Ascending aorta (tissue), 2 donors: ENCODE measurements at regions not wholly inside any gene's neighbourhood (a gene's known extent, or its start where the extent isn't known, plus 50 kb on each side); places are given as distances from the start of the nearest gene placed in this dataset.

ENCODE experiments used
- DNase-seq, 2 donors: peaks; one replicate each; pipeline ENCODE4 v3.0.0-alpha.2; 2019; ENCODE audit warnings: low spot score in 2 of 2
- H3K27ac ChIP-seq, 2 donors: fragments of 200-600 bp; sonication (generic); one replicate each; pipeline ENCODE4 v1.5.1; 2016 to 2017; ENCODE audit warnings: mild to moderate bottlenecking in 1 of 2
- H3K27me3 ChIP-seq: fragments of 200-600 bp; sonication (generic); one replicate; pipeline ENCODE4 v1.5.1; 2017
- H3K36me3 ChIP-seq, 2 donors: fragments of 200-600 bp; sonication (generic); one replicate each; pipeline ENCODE4 v1.5.1; 2016
- H3K4me1 ChIP-seq, 2 donors: fragments of 200-600 bp; sonication (generic); one replicate each; pipeline ENCODE4 v1.5.1; 2016 to 2017; ENCODE audit warnings: mild to moderate bottlenecking in 1 of 2
- H3K4me3 ChIP-seq, 2 donors: fragments of 200-600 bp; sonication (generic); one replicate each; pipeline ENCODE4 v1.5.1; 2016 to 2017; ENCODE audit warnings: mild to moderate bottlenecking in 1 of 2
- H3K9me3 ChIP-seq, 2 donors: fragments of 200-600 bp; sonication (generic); one replicate each; pipeline ENCODE4 v1.5.1; 2016
- intact Hi-C: fragments of 100-400 bp; cut with DNase I; formaldehyde crosslinking; loops from one replicate; pipeline ENCODE4 v1.15.1; 2023
- TF ChIP-seq, protein P1 (sequence below), 3 experiments: fragments of 200-600 bp in 2 of 3; fragments of 450-650 bp in 1 of 3; sonication (generic) in 2 of 3; IDR thresholded peaks; one replicate each; pipeline ENCODE4 v1.5.1; 2016 to 2019; ENCODE audit warnings: antibody characterized with exemption in 3 of 3, mild to moderate bottlenecking in 1 of 3, moderate library complexity in 1 of 3

DNA sequence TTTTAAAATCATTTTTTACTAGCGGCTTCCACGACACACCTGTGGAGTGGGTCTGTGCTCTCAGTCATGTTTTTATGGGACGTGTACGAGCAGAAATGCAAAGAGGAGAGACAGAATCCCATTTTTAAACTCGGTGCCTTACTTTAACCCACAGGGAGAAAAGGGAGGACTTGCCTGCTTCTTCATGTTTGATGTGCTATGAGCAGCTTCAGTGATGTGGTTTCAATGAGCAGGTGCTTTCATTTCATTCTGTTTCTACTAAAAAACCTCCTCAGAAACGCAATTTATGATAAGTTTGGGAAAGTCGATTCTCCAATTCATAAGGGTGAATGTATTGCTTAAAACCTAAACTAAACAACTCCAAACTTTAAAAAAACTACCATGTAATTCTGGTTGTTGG is 537.2 kb downstream of the GATA3 start:
- H3K36me3 ChIP-seq, result no peaks in the 10 kb centered on the region
- no peaks in the 10 kb centered on the region for H3K4me1 ChIP-seq
- no peaks in the 10 kb centered on the region for H3K27me3 ChIP-seq
- no peak for DNase-seq
- intact Hi-C loops, result no loop called here
- H3K27ac ChIP-seq, result no peak overlapping the region
- no peaks in the 10 kb centered on the region for H3K9me3 ChIP-seq
- no peak overlapping the region for H3K4me3 ChIP-seq
- TF ChIP-seq, protein P1, sequence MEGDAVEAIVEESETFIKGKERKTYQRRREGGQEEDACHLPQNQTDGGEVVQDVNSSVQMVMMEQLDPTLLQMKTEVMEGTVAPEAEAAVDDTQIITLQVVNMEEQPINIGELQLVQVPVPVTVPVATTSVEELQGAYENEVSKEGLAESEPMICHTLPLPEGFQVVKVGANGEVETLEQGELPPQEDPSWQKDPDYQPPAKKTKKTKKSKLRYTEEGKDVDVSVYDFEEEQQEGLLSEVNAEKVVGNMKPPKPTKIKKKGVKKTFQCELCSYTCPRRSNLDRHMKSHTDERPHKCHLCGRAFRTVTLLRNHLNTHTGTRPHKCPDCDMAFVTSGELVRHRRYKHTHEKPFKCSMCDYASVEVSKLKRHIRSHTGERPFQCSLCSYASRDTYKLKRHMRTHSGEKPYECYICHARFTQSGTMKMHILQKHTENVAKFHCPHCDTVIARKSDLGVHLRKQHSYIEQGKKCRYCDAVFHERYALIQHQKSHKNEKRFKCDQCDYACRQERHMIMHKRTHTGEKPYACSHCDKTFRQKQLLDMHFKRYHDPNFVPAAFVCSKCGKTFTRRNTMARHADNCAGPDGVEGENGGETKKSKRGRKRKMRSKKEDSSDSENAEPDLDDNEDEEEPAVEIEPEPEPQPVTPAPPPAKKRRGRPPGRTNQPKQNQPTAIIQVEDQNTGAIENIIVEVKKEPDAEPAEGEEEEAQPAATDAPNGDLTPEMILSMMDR (IDR thresholded peaks at IDR 0.05), result no peak

DNA sequence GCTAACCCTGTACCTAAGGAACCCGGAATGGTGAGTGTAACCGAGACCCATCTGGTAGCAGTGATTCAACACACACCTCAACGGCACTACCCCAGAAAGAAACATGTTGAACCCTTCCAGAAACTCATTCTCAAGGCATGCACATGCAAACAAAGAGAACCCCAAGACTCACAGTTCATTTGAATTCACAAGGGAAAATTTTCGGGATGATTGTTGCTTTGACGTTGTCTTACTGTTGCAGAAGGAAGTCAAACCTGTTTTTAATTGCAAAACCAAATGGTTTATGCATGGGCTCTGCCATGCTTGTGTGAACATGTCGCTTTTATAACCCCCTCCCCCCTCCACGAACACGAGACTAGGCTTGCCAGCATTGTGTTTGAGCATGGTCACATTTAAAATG is 539.7 kb downstream of the GATA3 start:
- Histone ChIP-seq H3K27ac (no peak overlapping the region), H3K36me3 (no peaks in the 10 kb centered on the region), H3K9me3 (no peaks in the 10 kb centered on the region), H3K4me3 (no peak overlapping the region), H3K4me1 (no peaks in the 10 kb centered on the region), H3K27me3 (no peaks in the 10 kb centered on the region)
- intact Hi-C loops, result no loop called here
- TF ChIP-seq, protein P1 (IDR thresholded peaks at IDR 0.05), result no peak
- DNase-seq, result no peak

DNA sequence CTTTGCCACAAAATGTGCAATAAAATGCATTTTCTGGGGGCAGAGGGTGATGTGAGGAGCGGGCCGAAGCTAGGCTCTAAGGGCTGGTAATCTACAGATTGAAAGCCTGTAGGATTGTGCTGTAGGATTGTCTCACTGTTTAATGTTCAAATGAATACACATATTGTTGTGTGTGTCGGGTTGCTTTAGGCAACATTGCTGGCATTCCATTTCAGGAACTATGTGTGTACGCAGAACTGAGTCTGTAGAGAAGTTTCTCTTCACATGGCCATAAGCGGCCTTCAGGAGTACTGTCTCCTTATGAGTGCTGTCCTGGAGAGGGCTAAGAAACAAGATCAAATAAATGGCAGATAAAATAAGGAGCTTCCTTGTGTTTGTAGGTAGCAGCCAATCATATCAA is 540.2 kb downstream of the GATA3 start:
- Histone ChIP-seq H3K27ac (no peak overlapping the region), H3K4me1 (no peaks in the 10 kb centered on the region), H3K9me3 (no peaks in the 10 kb centered on the region), H3K36me3 (no peaks in the 10 kb centered on the region), H3K27me3 (no peaks in the 10 kb centered on the region), H3K4me3 (no peak overlapping the region)
- DNase-seq, result no peak
- intact Hi-C loops, result no loop called here
- TF ChIP-seq, protein P1 (IDR thresholded peaks at IDR 0.05), result no peak

DNA sequence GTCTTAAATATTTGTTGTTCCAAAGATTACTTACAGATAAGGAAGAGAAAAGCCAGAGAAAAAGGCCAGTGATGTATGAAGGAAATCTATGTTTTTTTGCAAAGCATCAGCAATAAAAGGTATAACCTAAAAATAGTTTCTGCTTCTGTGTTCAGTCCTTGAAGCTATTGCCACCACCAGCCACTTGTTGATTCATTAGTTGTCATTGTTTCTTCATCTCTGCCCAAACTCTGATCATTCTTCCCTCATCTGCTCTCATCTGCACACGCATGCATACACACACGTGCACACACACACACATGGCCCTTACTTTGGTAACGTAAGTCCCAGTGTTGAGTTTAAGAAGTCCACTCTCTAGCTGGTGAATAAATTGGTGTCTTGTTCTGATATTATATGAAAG is 540.7 kb downstream of the GATA3 start:
- DNase-seq, result no peak
- intact Hi-C loops, result no loop called here
- TF ChIP-seq, protein P1 (IDR thresholded peaks at IDR 0.05), result no peak
- Histone ChIP-seq H3K27me3 (no peaks in the 10 kb centered on the region), H3K9me3 (no peaks in the 10 kb centered on the region), H3K27ac (no peak overlapping the region), H3K4me3 (no peak overlapping the region), H3K4me1 (no peaks in the 10 kb centered on the region), H3K36me3 (no peaks in the 10 kb centered on the region)

DNA sequence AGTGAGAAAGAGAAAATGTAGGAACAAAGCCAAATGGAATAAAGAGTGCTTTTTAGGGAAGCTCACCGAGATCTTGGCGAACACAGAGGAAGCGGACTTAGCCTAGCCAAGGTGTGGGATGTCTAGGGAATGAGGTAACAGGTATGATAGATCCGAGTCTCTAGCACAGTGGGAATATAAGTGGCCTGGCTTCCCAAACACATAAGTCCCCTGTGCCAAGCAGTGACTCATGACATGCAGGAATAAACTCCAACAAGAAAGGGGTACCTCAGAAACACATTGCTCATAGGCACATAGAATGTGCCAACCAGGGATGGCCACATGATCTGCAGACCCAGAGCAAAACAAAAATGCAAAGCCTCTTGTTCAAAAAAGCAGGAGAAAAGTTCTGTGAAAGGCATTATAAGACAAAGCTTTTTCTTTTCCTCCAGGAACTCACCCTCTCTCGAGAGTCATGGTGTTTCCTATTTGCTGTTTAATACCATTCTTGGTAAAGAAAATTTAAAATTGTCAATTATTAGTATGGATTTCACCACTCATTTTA is 542.5 kb downstream of the GATA3 start:
- Histone ChIP-seq H3K27ac (no peak overlapping the region), H3K9me3 (no peaks in the 10 kb centered on the region), H3K4me3 (no peak overlapping the region), H3K27me3 (no peaks in the 10 kb centered on the region), H3K4me1 (no peaks in the 10 kb centered on the region), H3K36me3 (no peaks in the 10 kb centered on the region)
- intact Hi-C loops, result no loop called here
- DNase-seq, result no peak
- TF ChIP-seq, protein P1 (IDR thresholded peaks at IDR 0.05), result no peak

DNA sequence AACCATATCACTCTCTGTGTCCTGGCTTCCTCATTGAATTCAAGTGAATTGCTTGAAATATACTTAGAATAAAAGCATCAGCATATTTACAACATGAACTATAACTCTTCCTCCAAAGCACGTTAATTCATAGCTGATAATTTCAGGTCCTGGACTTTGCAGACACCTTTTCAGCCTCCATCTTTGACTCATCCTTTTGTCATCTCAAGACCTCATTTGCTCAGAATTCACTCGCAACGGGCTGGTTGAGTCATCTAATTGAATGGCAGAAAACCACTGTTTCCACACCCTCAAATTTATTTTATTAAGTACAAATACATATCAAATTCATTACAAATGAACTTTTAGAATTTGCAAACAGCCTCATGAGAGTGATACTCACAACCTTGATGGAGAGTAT is 545.7 kb downstream of the GATA3 start:
- Histone ChIP-seq H3K36me3 (no peaks in the 10 kb centered on the region), H3K9me3 (no peaks in the 10 kb centered on the region)

More for the DNA sequence above, 545.7 kb downstream of the GATA3 start:
- Histone ChIP-seq H3K4me3 (no peak overlapping the region), H3K4me1 (no peaks in the 10 kb centered on the region), H3K27ac (no peak overlapping the region), H3K27me3 (no peaks in the 10 kb centered on the region)
- intact Hi-C loops, result no loop called here
- DNase-seq, result no peak
- TF ChIP-seq, protein P1 (IDR thresholded peaks at IDR 0.05), result no peak
